Retinal pigment epithelial cell (primary cell): ENCODE measurements at regions not wholly inside any gene's neighbourhood (a gene's known extent, or its start where the extent isn't known, plus 50 kb on each side); places are given as distances from the start of the nearest gene placed in this dataset.

ENCODE experiments used
- DNase-seq: peaks from one replicate; pipeline ENCODE4 v3.0.0-alpha.2; 2010; ENCODE audit warnings: low read depth
- H3K4me3 ChIP-seq: 2 replicates; pipeline ENCODE4 v1.5.1; 2011; ENCODE audit warnings: mild to moderate bottlenecking, low read length, control low read depth, moderate library complexity
- TF ChIP-seq, protein P1 (sequence below): conservative IDR thresholded peaks from 2 replicates; pipeline ENCODE4 v1.5.1; 2011; ENCODE audit warnings: low read depth, low read length, control low read depth, inconsistent platforms

- DNase-seq: peak; percentile 71
- H3K4me3 ChIP-seq: no peak overlapping the region
- TF ChIP-seq, protein P1, sequence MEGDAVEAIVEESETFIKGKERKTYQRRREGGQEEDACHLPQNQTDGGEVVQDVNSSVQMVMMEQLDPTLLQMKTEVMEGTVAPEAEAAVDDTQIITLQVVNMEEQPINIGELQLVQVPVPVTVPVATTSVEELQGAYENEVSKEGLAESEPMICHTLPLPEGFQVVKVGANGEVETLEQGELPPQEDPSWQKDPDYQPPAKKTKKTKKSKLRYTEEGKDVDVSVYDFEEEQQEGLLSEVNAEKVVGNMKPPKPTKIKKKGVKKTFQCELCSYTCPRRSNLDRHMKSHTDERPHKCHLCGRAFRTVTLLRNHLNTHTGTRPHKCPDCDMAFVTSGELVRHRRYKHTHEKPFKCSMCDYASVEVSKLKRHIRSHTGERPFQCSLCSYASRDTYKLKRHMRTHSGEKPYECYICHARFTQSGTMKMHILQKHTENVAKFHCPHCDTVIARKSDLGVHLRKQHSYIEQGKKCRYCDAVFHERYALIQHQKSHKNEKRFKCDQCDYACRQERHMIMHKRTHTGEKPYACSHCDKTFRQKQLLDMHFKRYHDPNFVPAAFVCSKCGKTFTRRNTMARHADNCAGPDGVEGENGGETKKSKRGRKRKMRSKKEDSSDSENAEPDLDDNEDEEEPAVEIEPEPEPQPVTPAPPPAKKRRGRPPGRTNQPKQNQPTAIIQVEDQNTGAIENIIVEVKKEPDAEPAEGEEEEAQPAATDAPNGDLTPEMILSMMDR: no peak
Measured at GRCh38 chr2:160910681-160911080, 249.5 kb upstream of the TANK start.

DNA sequence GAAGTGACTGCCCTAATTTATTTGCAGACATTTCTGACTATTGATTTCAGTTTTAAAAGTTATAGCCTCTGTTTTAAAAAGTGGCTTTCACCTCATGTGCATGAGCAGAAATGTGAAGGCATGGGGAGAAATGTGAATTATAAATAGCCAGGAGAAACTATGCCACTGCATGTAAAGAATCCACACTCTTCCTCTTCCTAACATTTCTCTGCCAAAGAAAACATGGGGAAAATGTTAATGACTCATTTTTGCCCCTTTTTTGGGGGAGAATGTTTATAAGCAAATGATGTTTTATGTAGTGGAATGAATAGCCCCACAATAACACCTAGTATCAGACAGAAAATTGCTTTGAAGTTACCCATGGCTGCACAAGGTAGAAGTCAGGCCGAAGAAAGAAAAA lies 249.0 kb upstream of the TANK start:
- DNase-seq: no peak
- TF ChIP-seq, protein P1: no peak
- no peak overlapping the region for H3K4me3 ChIP-seq

GRCh38 chr2:160912276-160912675 lies 248.0 kb upstream of the TANK start:
- no peak for DNase-seq
- no peak overlapping the region for H3K4me3 ChIP-seq
- TF ChIP-seq, protein P1: no peak

DNA sequence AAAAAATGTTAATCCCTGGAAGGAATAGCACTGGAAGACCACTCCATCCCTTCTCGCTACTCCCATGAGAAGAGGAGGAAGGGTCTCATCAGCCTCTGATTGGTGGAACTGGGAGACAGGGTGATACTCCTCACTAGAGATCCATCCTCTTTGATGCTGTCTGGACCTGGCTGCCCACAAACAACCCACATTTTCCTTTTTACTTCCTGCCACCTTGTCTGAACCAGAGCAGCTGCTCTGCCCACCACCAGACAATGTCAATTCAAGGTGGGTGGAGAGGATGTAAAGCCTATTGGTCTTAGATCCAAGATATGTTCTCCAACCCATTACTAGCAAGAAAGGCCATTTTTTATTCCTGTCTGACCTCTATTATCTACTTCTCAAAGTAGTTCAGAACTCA lies 246.9 kb upstream of the TANK start:
- TF ChIP-seq, protein P1: no peak
- DNase-seq: no peak
- H3K4me3 ChIP-seq: no peak overlapping the region

GRCh38 chr2:160914217-160914616 lies 246.0 kb upstream of the TANK start:
- H3K4me3 ChIP-seq: no peak overlapping the region
- no peak for DNase-seq
- TF ChIP-seq, protein P1: no peak

DNA sequence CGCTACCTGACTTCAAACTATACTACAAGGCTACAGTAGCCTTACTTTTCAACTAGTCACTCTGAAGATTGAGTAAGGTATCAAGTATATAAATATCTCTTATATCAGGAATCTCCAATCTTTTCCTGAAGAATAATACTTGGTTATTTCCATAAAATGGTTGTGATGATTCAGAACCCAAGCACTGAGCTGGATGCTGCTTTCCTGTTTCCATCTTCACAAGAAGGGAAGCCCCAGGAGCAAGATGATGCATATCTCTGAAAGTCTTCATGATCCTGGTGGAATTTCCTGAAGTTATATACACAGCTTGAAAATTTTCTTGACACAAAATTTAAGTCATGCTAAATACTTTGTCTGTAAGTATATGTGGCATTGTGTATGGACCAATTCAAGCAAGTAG lies 243.9 kb upstream of the TANK start:
- TF ChIP-seq, protein P1: no peak
- H3K4me3 ChIP-seq: no peak overlapping the region
- no peak for DNase-seq

DNA sequence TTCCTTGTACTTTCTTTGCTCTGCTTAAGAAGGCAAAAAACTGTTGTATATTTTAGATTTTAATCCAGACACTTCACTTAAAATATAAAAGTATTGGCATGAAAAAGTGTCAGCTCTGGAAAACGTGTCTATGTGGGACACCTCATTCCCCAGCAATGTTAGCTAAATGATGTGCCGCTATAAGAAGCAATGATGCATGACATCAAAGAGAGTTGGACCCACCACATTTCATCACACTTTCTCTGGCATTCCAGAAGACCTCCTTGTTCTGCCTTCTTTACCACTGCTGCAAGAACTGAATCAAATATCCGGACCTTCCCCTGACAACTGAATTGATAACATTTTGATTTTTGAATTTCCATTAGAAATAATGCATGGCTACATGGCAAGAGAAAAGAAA lies 242.4 kb upstream of the TANK start:
- TF ChIP-seq, protein P1: no peak
- no peak overlapping the region for H3K4me3 ChIP-seq
- DNase-seq: no peak
